IPS DF 6.9 (cell line): ENCODE measurements at regions not wholly inside any gene's neighbourhood (a gene's known extent, or its start where the extent isn't known, plus 50 kb on each side); places are given as distances from the start of the nearest gene placed in this dataset.

Source experiments
- DNase-seq: peaks from one replicate; pipeline ENCODE4 v3.0.0-alpha.2; 2013; ENCODE audit warnings: low read depth, low spot score
- H3K27ac ChIP-seq: one replicate; pipeline ENCODE4 v1.5.1; 2013; ENCODE audit warnings: low read length, control low read depth
- H3K27me3 ChIP-seq: 2 replicates; pipeline ENCODE4 v1.6.1; 2013; ENCODE audit warnings: mild to moderate bottlenecking, low read length; ENCODE audit not compliant: control insufficient read depth, insufficient read depth
- H3K36me3 ChIP-seq: 2 replicates; pipeline ENCODE4 v1.6.1; 2013; ENCODE audit warnings: low read length; ENCODE audit not compliant: control insufficient read depth, insufficient read depth
- H3K4me1 ChIP-seq: 2 replicates; pipeline ENCODE4 v1.6.1; 2013; ENCODE audit warnings: low read length; ENCODE audit not compliant: control insufficient read depth, insufficient read depth
- H3K4me3 ChIP-seq: 2 replicates; pipeline ENCODE4 v1.5.1; 2013; ENCODE audit warnings: mild to moderate bottlenecking, low read length
- H3K9me3 ChIP-seq: 2 replicates; pipeline ENCODE4 v1.6.1; 2013; ENCODE audit warnings: low read length, inconsistent platforms; ENCODE audit not compliant: control insufficient read depth, insufficient read depth
- WGBS: extraction: QIAGEN DNeasy Blood & Tissue Kit; methylation state at CpG from one replicate; pipeline ENCODE4 v1.1.7; 2013; ENCODE audit warnings: mixed read lengths, missing lambda C conversion rate; ENCODE audit not compliant: insufficient read length, insufficient coverage; 5-methylcytosine and 5-hydroxymethylcytosine counted together

GRCh38 chr15:97680606-97681220 lies 279.8 kb upstream of the ARRDC4 start:
- H3K27ac ChIP-seq: no peak overlapping the region
- WGBS: no CpG with 5 or more reads among the region's 5 CpGs
- no peaks in the 10 kb centered on the region for H3K9me3 ChIP-seq
- no peak for DNase-seq
- H3K4me3 ChIP-seq: no peak overlapping the region
- no peaks in the 10 kb centered on the region for H3K4me1 ChIP-seq
- H3K36me3 ChIP-seq: no peaks in the 10 kb centered on the region
- no peaks in the 10 kb centered on the region for H3K27me3 ChIP-seq

- no peaks in the 10 kb centered on the region for H3K36me3 ChIP-seq
- no peaks in the 10 kb centered on the region for H3K27me3 ChIP-seq
- H3K4me3 ChIP-seq: no peak overlapping the region
- no peak overlapping the region for H3K27ac ChIP-seq
- H3K9me3 ChIP-seq: no peaks in the 10 kb centered on the region
- WGBS: no CpG with 5 or more reads among the region's 3 CpGs
- no peaks in the 10 kb centered on the region for H3K4me1 ChIP-seq
- no peak for DNase-seq
These were observed 276.7 kb upstream of the ARRDC4 start for GRCh38 chr15:97683831-97684230.

- H3K36me3 ChIP-seq: no peaks in the 10 kb centered on the region
- H3K4me3 ChIP-seq: no peak overlapping the region
- WGBS: no CpG with 5 or more reads among the region's 6 CpGs
- no peaks in the 10 kb centered on the region for H3K4me1 ChIP-seq
- no peaks in the 10 kb centered on the region for H3K27me3 ChIP-seq
- DNase-seq: no peak
- H3K9me3 ChIP-seq: no peaks in the 10 kb centered on the region
- no peak overlapping the region for H3K27ac ChIP-seq
These were observed 276.3 kb upstream of the ARRDC4 start for GRCh38 chr15:97684249-97684648.

GRCh38 chr15:97686324-97686723 lies 274.2 kb upstream of the ARRDC4 start:
- no CpG with 5 or more reads among the region's 2 CpGs for WGBS

GRCh38 chr15:97687654-97688053 lies 272.8 kb upstream of the ARRDC4 start:
- H3K27me3 ChIP-seq: no peaks in the 10 kb centered on the region
- no peak overlapping the region for H3K4me3 ChIP-seq
- no peaks in the 10 kb centered on the region for H3K36me3 ChIP-seq
- no peaks in the 10 kb centered on the region for H3K4me1 ChIP-seq
- DNase-seq: no peak
- no peak overlapping the region for H3K27ac ChIP-seq
- H3K9me3 ChIP-seq: no peaks in the 10 kb centered on the region

More at GRCh38 chr15:97686324-97686723, 274.2 kb upstream of the ARRDC4 start:
- no peaks in the 10 kb centered on the region for H3K36me3 ChIP-seq
- H3K4me1 ChIP-seq: no peaks in the 10 kb centered on the region
- H3K27ac ChIP-seq: no peak overlapping the region
- no peaks in the 10 kb centered on the region for H3K27me3 ChIP-seq
- DNase-seq: no peak
- no peak overlapping the region for H3K4me3 ChIP-seq
- H3K9me3 ChIP-seq: no peaks in the 10 kb centered on the region

- no peak overlapping the region for H3K4me3 ChIP-seq
- no peak overlapping the region for H3K27ac ChIP-seq
- no peaks in the 10 kb centered on the region for H3K27me3 ChIP-seq
- no peaks in the 10 kb centered on the region for H3K4me1 ChIP-seq
- WGBS: no CpG with 5 or more reads among the region's 4 CpGs
- DNase-seq: no peak
- H3K9me3 ChIP-seq: no peaks in the 10 kb centered on the region
- no peaks in the 10 kb centered on the region for H3K36me3 ChIP-seq
These were observed 272.3 kb upstream of the ARRDC4 start for GRCh38 chr15:97688177-97688576.

GRCh38 chr15:97688886-97689285 lies 271.6 kb upstream of the ARRDC4 start:
- no peaks in the 10 kb centered on the region for H3K27me3 ChIP-seq
- H3K36me3 ChIP-seq: no peaks in the 10 kb centered on the region
- WGBS: no CpG with 5 or more reads among the region's 4 CpGs
- H3K4me3 ChIP-seq: no peak overlapping the region
- DNase-seq: no peak
- no peaks in the 10 kb centered on the region for H3K9me3 ChIP-seq
- no peak overlapping the region for H3K27ac ChIP-seq
- H3K4me1 ChIP-seq: no peaks in the 10 kb centered on the region

GRCh38 chr15:97691078-97691477 lies 269.4 kb upstream of the ARRDC4 start:
- H3K36me3 ChIP-seq: no peaks in the 10 kb centered on the region
- no peak overlapping the region for H3K4me3 ChIP-seq
- H3K27me3 ChIP-seq: no peaks in the 10 kb centered on the region
- no peak for DNase-seq
- no CpG with 5 or more reads among the region's 3 CpGs for WGBS
- H3K4me1 ChIP-seq: no peaks in the 10 kb centered on the region
- H3K27ac ChIP-seq: no peak overlapping the region
- H3K9me3 ChIP-seq: no peaks in the 10 kb centered on the region

- Histone ChIP-seq H3K36me3 (no peaks in the 10 kb centered on the region), H3K4me3 (no peak overlapping the region), H3K9me3 (no peaks in the 10 kb centered on the region), H3K27me3 (no peaks in the 10 kb centered on the region), H3K4me1 (no peaks in the 10 kb centered on the region), H3K27ac (no peak overlapping the region)
- DNase-seq: no peak
- WGBS: no CpG with 5 or more reads among the region's 5 CpGs
These were observed 268.7 kb upstream of the ARRDC4 start for GRCh38 chr15:97691799-97692198.

- no peak overlapping the region for H3K27ac ChIP-seq
- H3K4me1 ChIP-seq: no peaks in the 10 kb centered on the region
- no peaks in the 10 kb centered on the region for H3K36me3 ChIP-seq
- WGBS: no CpG with 5 or more reads among the region's 17 CpGs
- H3K4me3 ChIP-seq: no peak overlapping the region
- no peaks in the 10 kb centered on the region for H3K27me3 ChIP-seq
- no peaks in the 10 kb centered on the region for H3K9me3 ChIP-seq
- DNase-seq: no peak
These were observed 268.0 kb upstream of the ARRDC4 start for GRCh38 chr15:97692301-97693015.

GRCh38 chr15:97694456-97694855 lies 266.0 kb upstream of the ARRDC4 start:
- no peaks in the 10 kb centered on the region for H3K9me3 ChIP-seq
- DNase-seq: no peak
- H3K36me3 ChIP-seq: no peaks in the 10 kb centered on the region
- no peak overlapping the region for H3K4me3 ChIP-seq
- H3K4me1 ChIP-seq: no peaks in the 10 kb centered on the region
- H3K27me3 ChIP-seq: no peaks in the 10 kb centered on the region
- no peak overlapping the region for H3K27ac ChIP-seq
- no CpG with 5 or more reads among the region's 7 CpGs for WGBS
